Hematopoietic multipotent progenitor cell treated with erythropoietin and hydrocortisone succinate and interleukin-3 and kit ligand, for 17 days (in vitro differentiated cells): ENCODE measurements at regions not wholly inside any gene's neighbourhood (a gene's known extent, or its start where the extent isn't known, plus 50 kb on each side); places are given as distances from the start of the nearest gene placed in this dataset.

Source experiments
- DNase-seq: peaks from one replicate; pipeline ENCODE4 v3.0.0-alpha.2; 2015; ENCODE audit warnings: low spot score

DNA sequence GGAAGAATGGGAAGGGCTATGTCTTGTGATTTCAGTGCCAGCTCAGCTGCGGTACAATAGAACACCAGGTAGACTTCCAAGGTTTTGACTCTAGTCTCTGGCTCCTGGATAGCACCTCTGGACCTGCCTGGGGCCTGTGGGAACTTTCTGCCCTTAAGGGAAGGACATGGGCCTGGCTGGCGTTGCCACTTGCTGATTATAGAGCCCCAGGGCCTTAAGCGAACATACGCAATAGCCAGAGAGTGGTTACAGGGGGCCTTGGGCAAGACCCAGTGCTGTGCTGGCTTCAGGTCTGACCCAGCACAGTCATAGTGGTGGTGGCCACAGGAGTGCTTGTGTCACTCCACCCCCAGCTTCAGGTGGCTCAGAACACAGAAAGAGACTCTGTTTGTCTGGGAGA lies 131.1 kb upstream of the COL21A1 start:
- no peak for DNase-seq

DNA sequence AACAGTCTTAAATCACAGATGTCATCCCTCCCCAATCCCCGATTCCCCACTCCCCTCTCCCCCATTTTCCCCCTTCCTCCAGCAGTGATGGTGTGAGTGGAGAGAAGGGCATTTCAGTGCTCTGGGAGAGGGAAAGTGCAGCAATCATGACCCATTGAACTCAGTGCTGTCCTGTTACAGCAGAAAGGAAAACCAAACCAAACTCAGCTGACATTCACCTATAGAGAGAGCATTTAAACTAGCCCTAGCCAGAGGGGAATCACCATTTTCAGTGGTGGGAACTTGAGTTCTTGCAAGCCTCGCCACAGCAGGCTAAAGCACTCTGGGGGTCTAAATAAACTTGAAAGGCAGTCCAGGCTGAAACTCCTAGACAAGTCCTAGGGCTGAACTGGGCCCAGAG lies 129.9 kb upstream of the COL21A1 start:
- DNase-seq, result no peak

DNA sequence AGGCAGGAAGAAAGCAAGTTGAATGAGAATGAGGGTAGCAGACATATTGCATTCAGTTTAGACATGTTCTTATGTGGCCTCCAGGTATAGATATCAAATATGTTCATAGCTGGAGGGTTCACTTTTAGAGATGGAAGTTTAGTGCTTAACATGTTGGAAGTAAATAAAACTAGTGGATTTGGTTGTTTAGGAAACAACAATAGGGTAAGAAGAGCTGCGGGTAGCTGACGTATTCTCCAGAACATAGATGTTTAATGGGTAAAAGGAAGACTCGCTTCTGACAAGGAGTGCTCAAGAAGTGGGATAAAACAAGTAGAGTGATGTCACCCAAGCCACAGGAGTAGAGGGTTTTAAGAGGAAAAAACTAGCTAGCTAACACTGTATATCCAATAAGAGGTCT lies 128.4 kb upstream of the COL21A1 start:
- DNase-seq, result no peak

DNA sequence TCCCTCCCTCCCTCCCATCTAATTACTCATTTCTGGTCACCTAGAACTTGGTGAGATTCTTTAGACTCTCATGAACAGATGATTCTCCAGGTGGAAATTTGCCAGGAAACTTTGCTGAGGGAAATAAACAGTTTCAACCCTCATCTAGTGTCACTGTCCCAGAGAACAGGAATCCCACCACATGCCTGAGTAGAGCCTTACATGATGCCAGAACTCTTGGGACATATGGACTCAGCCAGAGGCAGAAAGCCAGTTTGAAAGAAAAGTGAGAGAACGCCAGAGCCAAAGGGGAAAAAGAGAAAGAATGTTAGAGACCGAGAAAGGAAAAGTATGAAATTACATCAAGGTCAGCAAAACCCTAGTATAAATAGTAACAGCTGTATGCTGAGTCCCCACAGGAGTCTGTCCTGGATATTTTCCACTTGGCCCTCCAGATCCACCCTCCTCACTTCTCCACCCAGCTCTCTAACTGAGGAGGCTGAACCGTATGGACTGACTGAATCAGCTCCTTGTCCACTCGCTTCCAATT lies 127.5 kb upstream of the COL21A1 start:
- DNase-seq, result no peak

DNA sequence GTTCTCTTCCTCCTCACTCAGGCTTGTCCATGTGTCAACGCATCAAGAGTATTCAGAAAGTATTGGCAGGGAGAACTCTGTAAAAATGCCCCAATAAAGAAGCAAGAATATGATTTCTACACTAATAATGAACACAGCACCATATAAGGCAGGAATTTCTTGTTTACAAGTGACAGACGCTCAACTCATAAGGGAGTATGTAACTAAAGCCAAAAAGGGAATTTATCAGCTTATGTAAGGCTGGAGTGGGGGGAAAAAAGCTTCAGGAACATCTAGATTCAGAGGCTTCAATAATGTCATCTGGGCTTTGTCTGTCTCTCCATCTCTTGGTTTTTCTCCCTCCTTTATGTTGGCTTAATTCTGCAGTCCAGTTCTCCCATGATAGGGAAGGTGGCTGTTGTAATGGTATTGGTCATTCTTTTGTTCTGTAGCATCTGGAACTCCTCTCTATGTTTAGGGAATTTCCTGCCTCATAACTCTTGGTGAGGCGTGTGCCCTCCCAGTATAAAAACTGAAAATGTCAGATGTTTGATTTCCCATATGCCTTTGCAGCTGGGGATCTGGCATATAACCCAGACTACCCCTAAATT lies 125.1 kb upstream of the COL21A1 start:
- DNase-seq, result no peak

DNA sequence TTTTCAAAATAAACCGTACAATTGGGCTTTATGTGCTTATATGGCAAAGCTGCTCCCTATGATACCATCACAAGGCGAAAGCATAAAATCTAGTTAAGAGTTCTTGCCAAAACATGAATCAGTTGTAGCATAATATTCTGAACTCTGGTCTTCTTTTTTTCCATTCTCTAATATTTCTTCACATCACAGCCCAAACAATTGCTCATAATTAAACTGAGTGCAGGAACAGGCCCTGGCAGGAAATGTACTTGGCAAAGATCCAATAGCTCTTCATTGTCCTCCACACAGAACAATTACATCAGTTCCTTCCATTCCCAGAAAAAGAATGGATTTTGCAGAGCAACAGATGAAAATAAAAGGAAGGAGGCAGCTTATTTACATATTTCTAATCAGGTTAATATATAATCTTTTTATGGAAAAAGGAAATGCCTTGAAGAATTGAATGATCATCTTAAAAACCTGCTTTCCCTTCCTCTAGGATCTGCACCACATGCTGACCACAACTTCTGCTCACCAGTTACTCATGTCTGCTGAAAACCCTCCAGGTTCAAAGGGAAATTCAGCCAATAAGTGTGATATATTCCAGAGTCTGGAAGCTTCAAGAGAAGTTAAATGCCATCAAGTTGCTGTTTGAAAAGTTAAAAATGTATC lies 123.3 kb upstream of the COL21A1 start:
- DNase-seq, result no peak

DNA sequence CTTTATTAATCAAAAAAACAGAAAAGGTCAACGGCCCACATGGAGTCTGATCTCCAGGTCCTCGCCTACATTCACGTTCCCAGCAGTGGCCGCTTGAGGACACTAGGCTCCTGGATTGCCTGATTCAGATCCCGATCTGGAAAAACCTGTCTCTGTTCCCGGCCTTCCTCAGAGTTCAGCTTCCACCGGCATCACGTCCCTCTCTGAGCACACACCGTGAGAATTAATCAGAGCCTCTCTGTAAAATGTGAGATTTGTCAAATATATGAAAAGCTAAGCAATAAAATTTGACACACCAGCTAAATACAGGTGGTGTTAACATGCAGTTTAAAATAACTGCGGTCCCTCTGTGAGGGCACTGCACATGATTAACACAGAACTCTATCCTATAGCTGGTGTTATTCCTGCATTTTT lies 122.8 kb upstream of the COL21A1 start:
- DNase-seq, result no peak

DNA sequence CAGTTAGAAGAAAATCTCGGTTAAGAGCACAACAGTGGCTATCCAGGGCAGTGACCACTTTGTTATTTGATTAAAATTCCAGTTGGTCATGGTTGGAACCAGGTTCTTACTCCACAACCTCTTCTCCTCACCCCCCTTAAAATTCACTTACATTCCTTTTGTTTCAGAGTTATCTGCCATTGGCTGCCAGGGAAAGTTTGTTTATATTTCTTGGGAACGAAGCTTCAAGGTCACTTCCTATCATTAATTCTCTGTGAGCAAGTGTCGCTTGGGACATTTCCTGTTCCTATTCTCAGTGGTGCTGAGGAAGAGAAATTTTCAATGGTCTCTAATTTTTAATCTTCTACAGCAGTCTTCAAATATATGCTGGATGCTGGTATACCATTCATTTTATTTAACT lies 121.1 kb upstream of the COL21A1 start:
- DNase-seq, result no peak

DNA sequence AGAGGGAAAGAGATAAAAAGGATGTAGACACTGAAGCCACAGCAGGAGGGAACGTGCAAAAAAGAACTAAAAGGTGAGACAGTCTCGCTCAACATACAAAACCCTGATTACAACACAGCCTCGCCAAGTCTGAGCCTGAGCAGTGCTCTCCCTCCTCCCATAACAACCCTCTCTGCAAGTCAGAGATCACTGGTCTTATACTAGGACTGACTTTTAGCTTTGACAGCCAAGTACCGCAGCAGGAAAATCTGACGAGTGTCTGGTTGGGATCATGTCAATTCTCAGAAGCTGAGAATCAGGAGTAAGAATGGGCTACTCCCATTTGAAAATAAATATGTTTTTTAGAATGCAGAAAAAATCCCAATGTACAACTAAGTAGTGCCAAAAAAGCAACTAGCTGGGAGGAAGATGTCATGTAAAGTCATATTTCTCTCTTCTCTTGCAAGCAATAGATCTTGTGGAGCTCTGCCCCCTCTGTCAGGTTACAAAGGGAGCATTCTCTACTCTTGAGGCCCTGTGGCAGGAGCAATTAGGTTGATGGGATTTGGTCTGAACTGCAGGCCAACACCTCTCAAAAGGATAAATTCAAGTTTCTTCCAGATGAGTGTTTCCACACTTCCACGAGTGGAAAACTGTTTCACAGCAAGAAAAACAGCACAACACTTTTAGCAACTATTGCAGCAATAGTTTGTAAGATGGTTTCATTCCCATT lies 118.9 kb upstream of the COL21A1 start:
- DNase-seq, result no peak

DNA sequence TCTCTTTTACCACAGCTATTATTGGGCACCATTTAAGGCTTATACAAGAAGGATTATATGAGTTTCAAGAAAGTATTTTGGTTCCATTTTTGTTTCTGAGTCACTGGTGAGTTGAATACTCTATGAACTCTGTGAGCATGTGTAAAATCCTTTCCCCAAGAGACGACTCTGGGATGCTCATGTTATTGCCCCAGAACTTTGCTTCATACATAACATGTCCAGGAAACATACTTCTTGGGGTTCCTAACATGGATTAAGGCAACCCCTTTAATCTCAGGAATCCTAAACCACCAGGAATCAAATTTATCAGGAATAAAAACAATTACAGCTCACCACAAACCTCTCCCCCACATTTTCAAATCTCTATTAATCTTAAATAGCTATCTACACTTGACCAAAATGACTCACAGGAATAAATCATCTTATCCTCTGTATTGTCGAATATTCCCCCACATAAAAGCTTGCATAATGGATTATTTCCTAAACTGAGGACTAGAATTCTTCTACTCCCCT lies 117.5 kb upstream of the COL21A1 start:
- DNase-seq, result no peak

DNA sequence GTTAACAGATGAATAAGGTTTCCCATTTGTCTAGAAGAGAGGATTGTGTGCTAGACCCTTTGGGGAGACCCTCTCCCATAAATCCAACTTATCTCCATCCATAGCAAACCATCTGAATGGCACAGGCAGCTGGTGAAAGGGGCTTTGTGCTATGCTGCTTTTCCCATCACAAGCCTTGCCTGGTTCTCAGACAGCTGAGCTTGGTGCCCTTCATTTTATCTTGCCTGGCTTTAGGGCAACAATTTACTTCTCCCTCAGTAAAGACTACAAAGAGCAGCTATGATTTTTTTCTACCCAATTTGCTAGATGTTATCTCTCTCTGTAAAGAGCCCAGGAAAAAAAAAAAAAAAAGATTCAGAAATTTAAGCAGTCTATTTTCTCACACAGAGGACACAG lies 117.0 kb upstream of the COL21A1 start:
- DNase-seq, result no peak

DNA sequence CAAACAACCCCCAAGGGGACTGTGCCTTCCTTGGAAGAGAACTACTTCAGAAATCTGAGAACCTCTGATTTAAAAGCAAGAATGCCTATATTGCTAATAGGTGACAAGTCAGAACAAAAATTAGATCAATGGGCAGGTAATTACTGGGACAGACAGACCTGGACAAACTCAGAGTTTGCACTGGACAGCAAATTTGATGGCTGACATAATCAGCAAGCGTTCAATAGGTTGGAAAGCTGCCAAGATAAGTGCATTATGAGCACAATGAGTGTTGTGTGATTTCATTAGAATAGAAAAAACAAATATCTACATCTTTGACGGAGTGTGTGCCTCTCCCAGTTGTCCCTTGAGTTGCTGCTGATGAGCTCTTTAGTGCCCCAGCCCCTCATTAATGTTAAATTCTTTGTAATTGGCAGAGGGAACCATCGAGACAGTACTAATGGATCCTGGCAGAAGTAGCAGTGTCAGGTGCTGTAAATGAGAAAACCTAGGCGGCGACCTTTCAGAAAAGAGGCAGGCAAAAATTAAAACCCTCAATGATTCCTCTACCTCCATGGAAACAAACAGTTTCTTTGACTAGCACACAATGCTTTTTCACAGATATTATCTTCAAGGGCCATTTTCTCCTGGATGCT lies 116.5 kb upstream of the COL21A1 start:
- DNase-seq, result no peak

DNA sequence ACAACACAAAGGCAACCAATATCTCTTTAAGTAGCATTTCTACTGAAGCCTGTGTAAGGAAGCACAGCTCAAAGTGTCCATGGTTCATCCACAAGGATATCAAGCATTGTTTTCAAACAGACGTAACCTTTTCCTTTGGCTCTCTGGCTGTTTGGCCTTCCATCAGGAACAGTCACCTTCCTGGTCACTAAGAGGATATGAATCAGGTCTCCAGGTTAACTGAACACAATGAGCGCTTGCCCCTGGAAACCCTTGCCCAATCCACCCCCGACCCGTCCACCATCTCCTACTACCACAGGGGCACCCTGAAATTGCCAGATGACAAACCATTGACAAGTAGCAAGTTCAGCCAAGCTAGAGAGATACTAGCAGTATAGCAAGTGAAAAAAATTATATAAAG lies 114.4 kb upstream of the COL21A1 start:
- DNase-seq, result no peak

DNA sequence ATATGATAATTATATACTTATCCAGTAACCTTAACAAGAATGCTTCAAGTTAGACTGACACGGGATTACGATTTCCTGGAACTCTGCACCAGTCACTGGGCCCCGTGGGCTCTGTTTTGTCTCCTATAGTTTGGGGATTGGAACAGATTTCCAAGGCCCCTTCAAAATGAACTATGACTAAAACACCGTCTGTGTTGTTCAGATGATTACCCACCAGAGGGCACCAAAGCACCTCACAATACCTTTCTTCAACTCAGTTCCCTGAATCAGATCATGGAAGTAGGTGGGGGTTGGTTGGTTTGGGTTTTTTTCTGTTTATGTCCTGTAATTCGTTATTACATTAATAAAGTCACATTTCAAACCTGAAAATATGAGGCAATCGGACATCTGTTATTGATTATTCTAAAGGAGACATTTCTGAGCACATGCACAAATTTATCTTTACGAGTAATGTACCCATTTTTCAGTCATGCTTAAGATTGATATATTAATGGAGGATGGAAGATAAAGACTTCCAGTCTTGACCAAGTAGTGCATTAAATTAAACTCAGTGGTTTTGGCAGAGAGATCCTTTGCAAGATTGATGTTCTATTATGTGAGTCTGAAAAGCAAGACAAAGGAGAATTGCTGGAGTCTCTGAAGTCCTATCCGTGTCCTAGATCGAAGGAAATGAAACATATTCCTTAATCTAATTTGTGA lies 112.0 kb upstream of the COL21A1 start:
- DNase-seq, result peak; percentile 74

DNA sequence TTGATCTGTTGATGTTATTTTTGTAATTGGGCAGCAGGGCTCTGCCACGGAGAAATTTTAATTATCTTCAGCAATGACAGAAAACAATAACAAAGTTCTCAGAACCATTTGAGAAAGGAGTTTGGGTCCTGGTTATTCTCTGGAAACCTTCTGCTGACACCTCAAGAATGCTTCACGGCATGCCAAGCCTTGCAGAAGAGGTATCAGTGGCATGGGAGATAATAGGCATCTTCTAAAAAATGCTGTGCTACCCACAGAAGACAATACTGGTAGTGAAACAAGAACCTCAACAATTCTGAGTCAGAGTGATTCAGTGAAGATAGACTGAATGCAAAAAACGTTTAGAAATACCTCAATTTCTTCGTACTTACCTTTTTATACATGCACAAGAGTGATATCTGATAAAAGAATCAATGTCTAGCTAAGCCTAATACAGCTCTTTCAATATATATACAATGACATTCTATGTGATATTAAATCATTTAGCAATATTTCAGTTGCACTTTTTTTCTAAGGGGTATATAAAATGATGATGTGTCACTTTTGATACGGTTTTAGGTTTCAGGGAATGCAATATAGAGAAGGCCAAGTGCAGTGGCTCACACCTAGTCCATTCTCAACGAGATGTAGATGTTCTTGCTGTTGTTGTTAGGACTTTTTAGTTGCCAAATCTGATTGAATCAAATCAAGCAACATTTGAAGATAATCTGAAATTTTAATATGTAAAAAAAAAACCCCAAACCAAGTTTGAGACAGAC lies 110.4 kb upstream of the COL21A1 start:
- DNase-seq, result no peak

DNA sequence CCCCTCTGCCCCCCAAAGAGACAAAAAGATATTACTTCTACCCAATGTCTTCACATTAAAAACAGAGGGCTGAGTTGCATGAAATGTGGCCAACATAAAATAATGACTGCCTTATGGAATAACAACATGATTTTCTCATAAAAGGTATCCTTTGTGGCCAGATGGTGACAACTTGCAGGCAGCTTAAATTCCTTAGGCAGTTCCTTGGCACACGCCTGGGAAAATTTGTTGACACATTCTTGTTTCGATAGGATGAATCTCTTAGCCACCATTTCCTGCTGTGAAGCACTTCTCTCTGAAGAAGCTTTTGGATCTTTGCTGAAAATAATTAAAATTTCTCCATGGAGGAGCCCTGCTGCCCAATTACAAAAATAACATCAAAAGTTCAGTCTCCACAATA lies 109.0 kb upstream of the COL21A1 start:
- DNase-seq, result no peak

DNA sequence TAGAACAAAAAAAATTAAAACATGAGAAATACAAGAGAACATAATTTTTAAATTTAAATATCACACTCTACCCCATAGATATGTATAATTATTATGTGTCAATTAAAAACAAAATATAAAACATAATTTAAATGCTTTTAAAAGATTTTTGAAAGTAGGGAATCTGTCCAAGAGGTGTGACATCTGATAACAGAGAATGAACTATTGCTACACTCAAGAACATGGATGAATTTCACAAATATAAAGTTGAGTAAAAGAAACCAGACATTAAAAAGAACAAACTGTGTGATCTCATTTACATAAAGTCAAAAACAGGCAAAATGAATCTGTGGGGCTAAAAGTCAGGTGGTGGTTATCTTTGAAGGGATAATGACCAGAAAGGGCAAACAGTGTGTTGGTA lies 106.5 kb upstream of the COL21A1 start:
- DNase-seq, result no peak

DNA sequence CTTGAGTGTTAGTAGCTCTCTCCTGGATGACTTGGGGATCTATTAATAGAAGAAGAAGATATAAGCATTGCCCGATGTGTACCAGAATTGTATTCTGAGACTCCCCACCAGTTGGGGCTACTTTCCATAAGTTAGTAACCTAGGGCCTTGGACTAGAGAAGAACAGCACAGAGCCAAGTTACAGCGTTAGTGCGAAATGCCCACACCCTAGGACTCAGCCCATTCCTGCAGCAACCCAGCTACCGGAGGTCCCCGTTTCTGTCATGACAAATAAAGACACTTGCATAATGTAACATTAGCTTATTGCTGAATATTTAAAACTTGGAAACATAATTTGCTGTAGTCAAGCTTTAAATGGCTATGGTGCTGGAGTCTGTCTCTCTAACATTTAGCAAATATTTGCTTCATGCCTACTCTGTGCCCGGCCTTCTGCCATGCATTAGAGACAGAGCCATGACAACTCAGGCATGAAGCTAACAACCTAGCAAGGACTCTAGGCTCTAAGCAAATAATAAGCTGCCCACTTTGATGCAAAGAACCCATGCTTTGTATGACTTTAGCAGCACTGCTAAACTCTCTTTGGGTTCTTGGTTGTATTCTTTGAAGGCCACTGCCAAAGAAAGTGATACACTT lies 103.4 kb upstream of the COL21A1 start:
- DNase-seq, result no peak

DNA sequence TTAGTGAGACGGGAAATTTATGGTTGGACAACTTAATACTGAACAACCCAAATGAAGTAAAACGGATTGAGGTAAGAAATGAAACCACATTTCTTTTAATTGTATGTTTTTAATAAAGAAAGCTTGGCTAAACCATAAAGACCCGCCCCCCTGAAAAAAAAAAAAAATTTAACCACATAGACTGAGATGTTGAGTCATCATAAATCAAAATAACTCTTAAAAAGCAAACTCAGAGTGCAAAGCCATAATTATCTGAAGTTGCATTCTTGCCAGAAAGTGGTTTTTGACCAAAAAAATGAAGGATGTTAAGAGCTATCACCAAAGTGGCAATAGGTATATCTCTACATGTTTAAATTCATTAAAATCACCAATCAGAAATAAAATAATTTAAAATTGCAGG lies 101.8 kb upstream of the COL21A1 start:
- no peak for DNase-seq

DNA sequence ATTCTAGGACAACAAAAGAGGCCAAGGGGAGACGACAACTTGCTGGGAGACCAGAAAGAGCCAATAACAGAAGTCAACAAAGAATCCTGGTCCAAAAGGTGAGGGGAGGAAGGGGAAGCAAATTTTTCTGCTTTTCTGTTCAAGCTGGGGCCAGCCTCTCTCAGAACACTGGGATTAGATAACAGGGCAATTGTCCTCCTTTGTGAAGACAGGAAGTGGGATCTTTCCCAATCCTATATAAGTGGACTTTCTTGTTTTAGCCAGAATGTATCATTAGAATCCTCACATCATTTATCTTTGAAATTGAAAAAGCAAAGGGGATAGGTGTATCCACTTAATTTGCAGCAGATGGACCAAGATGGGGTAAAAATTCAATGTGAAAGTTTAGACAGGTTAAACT lies 101.2 kb upstream of the COL21A1 start:
- no peak for DNase-seq

DNA sequence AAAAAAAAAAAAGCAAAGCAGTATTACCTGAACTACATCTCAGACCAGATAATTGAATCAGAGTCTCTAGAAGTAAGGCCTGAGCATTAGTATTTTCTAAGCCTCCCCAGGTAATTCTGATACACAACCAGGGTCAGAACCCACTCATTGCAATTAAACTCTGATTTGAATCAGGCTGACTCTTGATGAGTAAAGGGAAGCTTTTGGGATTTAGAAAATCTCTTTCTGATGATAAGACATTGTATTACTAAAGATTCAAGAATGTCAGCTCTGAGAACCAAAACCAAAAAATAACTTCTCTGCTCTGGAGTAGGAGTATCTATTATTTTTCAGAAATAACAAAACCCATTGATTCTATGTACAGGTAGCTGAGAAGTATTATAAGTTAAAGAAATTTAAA lies 100.1 kb upstream of the COL21A1 start:
- DNase-seq, result no peak
